ENCODE measurements at regions not wholly inside any gene's neighbourhood (a gene's known extent, or its start where the extent isn't known, plus 50 kb on each side); places are given as distances from the start of the nearest gene placed in this dataset.

GRCh38 chr12:19884021-19884492 is 444.8 kb downstream of the AEBP2 start:
- no peak for DNase-seq

- no peak for DNase-seq
These were observed 446.0 kb downstream of the AEBP2 start for GRCh38 chr12:19885093-19885812.

- DNase-seq = no peak
These were observed 446.8 kb downstream of the AEBP2 start for GRCh38 chr12:19886065-19886464.

DNA sequence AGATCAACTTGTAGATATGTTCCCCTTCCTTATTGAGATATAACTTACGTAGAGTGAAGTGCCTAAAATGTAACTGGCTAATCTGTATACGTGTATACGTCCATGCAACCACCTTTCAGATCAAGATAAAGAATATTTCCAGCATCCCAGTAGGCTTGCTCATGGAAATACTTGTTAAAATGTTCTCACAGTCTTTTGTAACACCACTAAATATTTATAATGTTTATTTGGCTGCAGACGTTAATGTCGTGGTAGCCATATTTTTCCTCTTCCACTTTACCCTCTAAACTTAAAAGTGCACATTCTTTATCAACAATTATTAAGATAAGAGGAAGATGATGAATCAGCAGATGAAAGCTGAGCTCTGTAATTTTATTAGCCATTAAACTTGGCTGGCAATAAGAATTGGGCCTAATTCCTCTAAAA is 447.4 kb downstream of the AEBP2 start:
- no peak for DNase-seq

GRCh38 chr12:19890024-19890423 is 450.7 kb downstream of the AEBP2 start:
- DNase-seq = no peak

- DNase-seq = no peak
These were observed 452.8 kb downstream of the AEBP2 start for GRCh38 chr12:19891936-19892591.

DNA sequence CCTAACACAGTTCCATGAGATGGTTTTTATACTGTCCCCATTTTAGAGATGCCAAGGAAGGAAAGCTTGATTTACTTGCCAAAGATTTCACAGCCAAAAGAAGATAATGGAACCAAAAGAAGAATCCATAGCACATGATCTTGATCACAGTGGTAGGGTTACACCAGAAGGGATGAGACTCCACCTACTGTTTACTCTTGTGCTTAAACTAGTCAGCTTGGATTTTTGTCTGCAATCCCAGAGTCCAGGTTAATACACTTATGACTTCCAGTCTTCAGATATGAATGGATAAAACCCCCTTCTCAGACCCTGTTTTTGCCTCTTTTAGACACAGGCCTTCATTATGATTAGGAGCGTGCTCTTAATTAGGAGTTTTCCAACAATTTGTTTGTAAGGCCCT is 454.2 kb downstream of the AEBP2 start:
- no peak for DNase-seq

- no peak for DNase-seq
These were observed 454.8 kb downstream of the AEBP2 start for GRCh38 chr12:19894050-19894449.

GRCh38 chr12:19894803-19895202 is 455.5 kb downstream of the AEBP2 start:
- DNase-seq = no peak

DNA sequence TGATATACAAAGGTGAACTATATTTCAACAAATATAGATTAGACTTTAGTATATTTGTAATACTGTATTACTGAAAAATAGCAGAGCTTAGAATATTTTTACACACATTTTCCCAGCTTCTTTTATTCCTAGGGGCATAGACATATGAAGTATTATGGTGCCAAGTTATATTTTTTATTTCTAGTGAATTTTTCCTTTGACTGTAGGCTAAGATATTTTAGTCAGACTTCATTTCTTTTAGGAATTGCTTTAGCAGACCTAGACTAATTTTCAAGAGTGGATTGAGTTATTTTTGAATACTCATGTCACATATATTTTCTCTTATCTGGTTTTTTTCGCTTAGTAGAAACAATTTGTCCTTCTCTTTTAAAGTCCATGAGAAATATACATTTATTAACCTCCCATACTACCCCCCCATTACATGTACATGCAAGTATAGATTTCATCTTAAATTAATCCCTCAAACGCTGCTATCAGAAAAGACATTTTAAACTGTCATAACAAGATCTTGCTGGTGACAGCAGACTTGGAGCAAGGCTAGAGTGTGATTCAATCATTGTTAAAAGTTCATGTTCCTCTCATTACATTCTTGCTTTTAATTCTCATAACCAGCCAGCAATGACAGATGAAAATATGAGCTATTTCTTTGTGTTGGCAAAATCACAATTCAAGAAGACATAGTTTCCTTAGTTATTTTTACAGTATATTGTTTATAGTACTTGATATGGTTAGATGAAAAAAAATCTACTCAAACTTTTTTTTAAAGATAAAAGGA is 456.1 kb downstream of the AEBP2 start:
- no peak for DNase-seq

GRCh38 chr12:19896041-19896440 is 456.7 kb downstream of the AEBP2 start:
- no peak for DNase-seq

- DNase-seq = no peak
These were observed 457.2 kb downstream of the AEBP2 start for GRCh38 chr12:19896534-19896933.

- no peak for DNase-seq
These were observed 458.7 kb downstream of the AEBP2 start for GRCh38 chr12:19897900-19898408.

- DNase-seq = no peak
These were observed 462.5 kb downstream of the AEBP2 start for GRCh38 chr12:19901841-19902240.

DNA sequence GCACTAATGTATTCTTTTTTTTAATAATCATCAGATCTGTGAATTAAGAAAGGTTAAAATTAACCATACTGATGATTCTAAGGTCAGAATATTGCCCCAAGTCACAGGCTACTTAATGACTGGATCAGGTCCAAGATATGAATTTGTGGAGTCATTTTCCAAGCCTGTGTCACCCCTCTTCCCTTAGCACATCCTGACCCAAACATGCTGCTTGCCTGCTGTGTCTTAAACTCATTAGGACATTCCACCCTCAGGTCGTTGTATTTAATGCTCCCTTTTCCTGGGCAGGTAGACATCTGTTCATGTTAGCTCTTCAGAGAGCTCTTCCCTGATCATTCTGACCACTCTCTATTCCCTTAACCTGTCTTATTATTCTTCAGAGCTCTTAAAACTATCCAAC is 463.5 kb upstream of the PDE3A start:
- DNase-seq = no peak

- DNase-seq = no peak
These were observed 459.5 kb upstream of the PDE3A start for GRCh38 chr12:19908830-19909229.

DNA sequence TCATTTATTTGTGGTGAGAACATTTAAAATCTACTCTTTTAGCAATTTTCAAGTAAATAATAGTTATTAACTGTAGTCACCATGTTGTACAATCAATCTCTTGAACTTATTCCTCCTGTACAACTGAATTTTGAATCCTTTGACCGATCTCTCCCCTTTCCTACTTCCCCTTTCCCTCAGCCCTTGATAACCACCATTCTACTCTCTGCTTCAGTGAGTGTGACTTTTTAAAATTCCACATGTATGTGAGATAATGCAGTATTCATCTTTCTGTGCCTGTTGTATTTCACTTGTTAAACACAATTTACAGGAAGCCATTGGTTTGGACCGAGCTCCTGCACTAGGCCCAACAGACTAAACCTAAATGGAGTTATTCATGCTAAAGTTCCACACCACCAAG is 458.9 kb upstream of the PDE3A start:
- no peak for DNase-seq

- no peak for DNase-seq
These were observed 457.7 kb upstream of the PDE3A start for GRCh38 chr12:19910681-19911080.

DNA sequence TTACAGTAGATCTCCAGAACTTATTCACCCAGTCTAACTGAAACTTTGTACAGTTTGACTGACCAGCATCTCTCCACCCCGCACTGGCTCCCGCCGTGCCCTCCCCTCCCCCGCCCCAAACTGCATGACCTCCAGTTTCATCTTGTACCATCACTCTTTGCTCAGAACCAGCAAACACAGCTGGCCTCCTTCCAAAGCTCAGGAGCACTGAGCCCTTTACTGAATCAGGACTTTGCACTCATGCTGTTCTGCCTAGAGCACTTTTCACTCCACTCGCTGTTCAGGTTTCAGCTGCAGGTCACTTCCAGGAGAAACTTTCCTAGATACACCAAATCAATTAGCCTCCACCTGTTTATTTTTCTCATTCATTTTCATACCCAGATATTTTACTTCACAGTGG is 455.3 kb upstream of the PDE3A start:
- no peak for DNase-seq

DNA sequence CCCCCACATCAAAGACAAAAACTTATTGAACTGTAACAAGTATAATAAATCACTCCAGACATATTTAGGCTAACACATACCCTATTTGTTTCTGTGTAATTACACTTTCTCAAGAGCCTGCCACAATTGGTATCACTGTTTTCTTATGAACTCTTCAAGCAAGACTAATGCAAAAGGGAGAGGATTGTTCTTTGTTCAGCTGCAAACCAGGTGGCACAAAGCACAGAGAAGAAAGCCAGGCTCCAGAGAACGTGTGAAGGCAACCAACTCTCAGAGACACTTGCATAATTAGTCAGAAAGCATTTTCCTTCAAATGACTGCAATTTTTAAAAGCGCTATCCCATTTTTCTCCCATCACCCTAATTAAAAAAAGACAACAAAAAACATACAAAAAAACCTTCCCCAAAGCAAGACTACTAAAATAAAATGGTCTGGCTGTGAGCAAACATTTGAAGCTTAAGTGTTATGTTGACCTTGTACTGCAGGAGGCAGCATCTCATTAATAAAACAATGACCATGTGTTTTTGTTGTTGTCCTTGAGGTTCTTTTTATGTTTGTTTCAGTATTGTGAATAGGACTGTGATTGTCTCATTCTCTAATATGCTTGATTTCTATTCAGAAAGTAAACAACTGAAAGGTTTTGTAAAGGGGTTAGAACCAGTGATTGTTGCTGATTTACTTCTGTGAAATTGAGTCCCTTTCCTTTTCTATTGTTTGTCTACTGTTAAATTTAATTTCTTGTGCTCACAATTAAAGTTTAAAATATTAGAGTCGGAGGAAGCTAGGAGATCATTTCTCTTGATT is 452.7 kb upstream of the PDE3A start:
- DNase-seq = no peak

DNA sequence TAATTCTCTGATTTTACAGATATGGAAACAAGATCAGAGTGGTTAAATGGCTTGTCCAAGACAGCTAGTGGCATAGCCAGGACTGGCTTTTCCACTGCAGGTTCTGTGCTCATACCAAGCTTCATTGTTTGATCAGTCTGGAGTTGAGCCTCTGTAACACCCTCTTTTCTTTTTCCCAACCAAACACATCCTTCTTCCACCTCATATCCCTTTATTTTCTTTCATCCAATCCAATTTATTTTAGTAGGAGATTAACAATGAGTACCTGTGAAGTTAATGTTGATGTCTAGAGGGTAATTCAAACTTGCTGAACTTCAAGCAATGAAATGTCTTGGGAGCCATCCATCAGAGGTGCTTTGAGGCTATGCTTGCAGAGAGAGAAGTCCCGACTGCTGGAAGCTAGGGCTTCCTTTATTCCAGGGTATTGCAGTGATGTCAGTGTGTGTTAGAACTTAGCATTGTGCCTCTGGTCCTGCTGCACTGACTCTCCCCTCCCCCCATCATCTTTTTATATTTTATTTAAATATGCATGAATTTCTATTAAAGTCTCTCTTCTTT is 452.1 kb upstream of the PDE3A start:
- no peak for DNase-seq

- DNase-seq = no peak
These were observed 451.4 kb upstream of the PDE3A start for GRCh38 chr12:19916974-19917373.

Measured in cerebellar nuclear complex (tissue), 1 donor.